Nephron progenitor cell (in vitro differentiated cells): ENCODE measurements at regions not wholly inside any gene's neighbourhood (a gene's known extent, or its start where the extent isn't known, plus 50 kb on each side); places are given as distances from the start of the nearest gene placed in this dataset.

Experiments used
- DNase-seq: peaks from one replicate; pipeline ENCODE4 v3.0.0; 2021
- H3K27ac Mint-ChIP-seq: 2 replicates; pipeline ENCODE4 v1.8.0; 2021; ENCODE audit warnings: mild to moderate bottlenecking, moderate library complexity, mixed read lengths
- H3K27me3 Mint-ChIP-seq: 2 replicates; pipeline ENCODE4 v1.8.0; 2021; ENCODE audit warnings: mild to moderate bottlenecking, low read depth, mixed read lengths; ENCODE audit not compliant: poor library complexity
- H3K36me3 Mint-ChIP-seq: 2 replicates; pipeline ENCODE4 v1.8.0; 2021; ENCODE audit warnings: low read depth, mixed read lengths
- H3K4me1 Mint-ChIP-seq: 2 replicates; pipeline ENCODE4 v1.8.0; 2021; ENCODE audit warnings: mixed read lengths
- H3K4me3 Mint-ChIP-seq: 2 replicates; pipeline ENCODE4 v1.8.0; 2021; ENCODE audit warnings: mild to moderate bottlenecking, moderate library complexity, mixed read lengths
- H3K9me3 Mint-ChIP-seq: 2 replicates; pipeline ENCODE4 v1.8.0; 2021; ENCODE audit warnings: mild to moderate bottlenecking, moderate library complexity, mixed read lengths
- TF ChIP-seq, protein P1 (sequence below): fragments of 200-600 bp; sonication (generic); IDR thresholded peaks from 2 replicates; pipeline ENCODE4 v1.5.0; 2021; ENCODE audit warnings: antibody characterized with exemption

DNA sequence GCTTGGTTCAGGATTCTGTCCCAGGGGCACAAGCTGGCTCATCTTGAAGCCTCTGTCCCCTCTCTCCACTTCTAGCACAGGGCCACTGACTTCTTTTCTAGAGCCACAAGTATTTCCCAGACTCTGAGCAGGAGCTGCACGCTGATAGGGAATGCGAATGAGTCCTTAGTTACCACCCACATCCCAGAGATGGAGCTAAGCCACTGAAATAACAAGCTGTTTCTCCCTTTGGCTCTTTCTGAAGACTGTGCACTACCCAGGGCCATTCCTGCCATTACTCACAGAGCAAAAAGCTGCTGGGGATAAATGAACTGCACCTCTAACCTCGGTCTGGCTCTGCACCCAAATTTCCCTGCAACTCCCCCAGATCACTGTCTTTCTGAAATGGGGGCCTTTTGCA lies 70.6 kb downstream of the TSN start:
- Mint-ChIP-seq H3K4me3 (no peak overlapping the region), H3K9me3 (peaks cover 24% of the 10 kb centered on the region), H3K4me1 (peaks cover 5% of the 10 kb centered on the region), H3K27ac (no peak overlapping the region), H3K27me3 (peaks cover 2% of the 10 kb centered on the region), H3K36me3 (peaks cover 6% of the 10 kb centered on the region)
- TF ChIP-seq, protein P1, sequence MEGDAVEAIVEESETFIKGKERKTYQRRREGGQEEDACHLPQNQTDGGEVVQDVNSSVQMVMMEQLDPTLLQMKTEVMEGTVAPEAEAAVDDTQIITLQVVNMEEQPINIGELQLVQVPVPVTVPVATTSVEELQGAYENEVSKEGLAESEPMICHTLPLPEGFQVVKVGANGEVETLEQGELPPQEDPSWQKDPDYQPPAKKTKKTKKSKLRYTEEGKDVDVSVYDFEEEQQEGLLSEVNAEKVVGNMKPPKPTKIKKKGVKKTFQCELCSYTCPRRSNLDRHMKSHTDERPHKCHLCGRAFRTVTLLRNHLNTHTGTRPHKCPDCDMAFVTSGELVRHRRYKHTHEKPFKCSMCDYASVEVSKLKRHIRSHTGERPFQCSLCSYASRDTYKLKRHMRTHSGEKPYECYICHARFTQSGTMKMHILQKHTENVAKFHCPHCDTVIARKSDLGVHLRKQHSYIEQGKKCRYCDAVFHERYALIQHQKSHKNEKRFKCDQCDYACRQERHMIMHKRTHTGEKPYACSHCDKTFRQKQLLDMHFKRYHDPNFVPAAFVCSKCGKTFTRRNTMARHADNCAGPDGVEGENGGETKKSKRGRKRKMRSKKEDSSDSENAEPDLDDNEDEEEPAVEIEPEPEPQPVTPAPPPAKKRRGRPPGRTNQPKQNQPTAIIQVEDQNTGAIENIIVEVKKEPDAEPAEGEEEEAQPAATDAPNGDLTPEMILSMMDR, result no peak
- no peak for DNase-seq

DNA sequence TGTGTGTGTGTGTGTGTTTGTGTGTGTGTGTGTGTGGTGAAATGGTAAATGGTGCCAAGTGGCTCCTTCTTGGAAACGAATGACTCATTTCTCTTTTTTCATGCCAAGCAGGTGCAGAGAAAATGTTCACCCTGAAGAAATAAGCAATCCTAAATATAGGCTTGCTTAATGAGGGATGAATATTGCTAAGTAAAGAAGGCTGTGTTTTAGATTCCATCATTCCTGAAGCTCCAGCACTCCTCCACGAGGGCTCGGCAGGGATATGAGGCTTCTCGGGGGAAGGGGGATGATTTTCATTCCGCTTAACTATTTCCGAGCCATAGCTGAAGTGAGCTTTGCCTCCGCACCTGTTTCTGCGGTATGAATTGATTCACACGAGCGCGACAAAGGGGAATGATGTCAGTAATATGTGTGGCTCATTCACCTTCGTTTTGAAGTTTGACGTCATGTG lies 72.9 kb downstream of the TSN start:
- TF ChIP-seq, protein P1, result no peak
- Mint-ChIP-seq H3K4me1 (peaks cover 11% of the 10 kb centered on the region), H3K36me3 (no peaks in the 10 kb centered on the region), H3K9me3 (peaks cover 6% of the 10 kb centered on the region), H3K4me3 (no peak overlapping the region), H3K27ac (no peak overlapping the region), H3K27me3 (peaks cover 2% of the 10 kb centered on the region)
- DNase-seq, result no peak

GRCh38 chr2:121830809-121831208 lies 75.4 kb downstream of the TSN start:
- TF ChIP-seq, protein P1, result no peak

DNA sequence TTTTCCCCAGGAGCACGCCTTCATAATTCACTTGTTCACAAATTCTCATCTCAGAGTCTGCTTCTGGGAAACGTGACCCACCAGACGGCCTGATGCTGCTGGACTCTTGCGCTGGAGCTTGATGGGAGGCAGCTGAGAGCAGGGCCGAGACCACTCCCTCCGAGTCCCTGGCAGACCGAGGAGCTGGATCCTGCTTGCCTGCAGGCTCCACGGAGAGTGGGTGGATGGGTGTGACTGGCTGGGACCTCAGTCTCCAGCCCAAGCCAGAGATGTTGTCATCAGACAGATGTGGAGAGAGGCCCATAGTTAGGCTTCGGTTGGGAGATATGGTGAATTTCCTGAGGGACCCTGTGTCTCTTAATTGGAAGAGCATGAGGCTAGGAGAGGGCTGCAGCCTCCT lies 76.4 kb downstream of the TSN start:
- no peak for DNase-seq
- Mint-ChIP-seq H3K27ac (peak overlapping the region; percentile 75), H3K27me3 (peaks cover 20% of the 10 kb centered on the region), H3K36me3 (no peaks in the 10 kb centered on the region), H3K4me3 (no peak overlapping the region), H3K4me1 (peaks cover 11% of the 10 kb centered on the region), H3K9me3 (peaks cover 3% of the 10 kb centered on the region)
- TF ChIP-seq, protein P1, result no peak

More at GRCh38 chr2:121830809-121831208, 75.4 kb downstream of the TSN start:
- no peaks in the 10 kb centered on the region for H3K9me3 Mint-ChIP-seq
- no peak overlapping the region for H3K27ac Mint-ChIP-seq
- peaks cover 11% of the 10 kb centered on the region for H3K4me1 Mint-ChIP-seq
- peaks cover 9% of the 10 kb centered on the region for H3K27me3 Mint-ChIP-seq
- no peaks in the 10 kb centered on the region for H3K36me3 Mint-ChIP-seq
- DNase-seq, result no peak
- H3K4me3 Mint-ChIP-seq, result no peak overlapping the region

DNA sequence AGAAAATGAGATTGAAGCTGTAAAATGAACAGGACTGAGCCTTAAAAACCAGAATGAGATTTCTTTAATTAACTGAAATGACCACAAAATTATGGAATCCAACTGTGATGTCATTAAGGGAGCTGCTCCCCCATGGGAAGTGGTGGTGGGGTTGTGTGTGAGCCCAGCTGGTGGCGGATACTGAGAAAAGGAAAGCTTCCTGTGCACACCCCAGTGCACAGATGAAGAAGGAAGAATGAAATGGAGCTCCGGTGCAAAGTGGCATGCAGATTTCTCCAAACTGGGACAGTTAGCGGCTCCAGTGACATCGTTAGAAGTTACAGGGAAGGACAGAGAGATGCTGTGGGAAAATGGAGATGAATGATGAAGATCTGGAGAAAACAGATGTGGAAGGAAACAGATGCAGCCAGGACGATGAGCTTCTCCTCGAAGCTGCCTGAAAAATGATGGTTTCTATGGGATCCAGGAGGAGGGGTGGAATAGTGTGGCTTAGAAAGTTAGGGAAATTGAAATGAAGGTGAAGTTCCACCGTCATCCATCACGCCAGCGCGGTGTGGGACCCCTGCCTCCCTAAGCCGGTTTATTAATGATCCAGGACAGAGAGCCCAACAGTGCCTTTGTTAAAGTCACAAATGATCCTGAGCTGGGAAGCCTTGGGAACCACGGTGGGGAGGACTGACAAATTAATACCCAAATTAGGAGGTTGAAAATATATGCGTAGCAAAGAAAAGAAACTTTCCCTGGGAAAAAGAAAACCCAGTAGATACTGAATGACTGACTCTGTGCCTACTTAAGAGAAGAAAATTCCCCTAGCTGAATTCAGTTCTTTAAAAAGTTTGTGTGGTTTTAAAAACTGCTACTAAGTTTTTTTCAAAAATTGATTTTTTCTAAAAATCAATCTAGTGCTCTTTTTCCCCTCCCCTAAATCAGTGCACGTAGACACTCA lies 77.2 kb downstream of the TSN start:
- no peak overlapping the region for H3K4me3 Mint-ChIP-seq
- peaks cover 24% of the 10 kb centered on the region for H3K27me3 Mint-ChIP-seq
- H3K9me3 Mint-ChIP-seq, result peaks cover 9% of the 10 kb centered on the region
- H3K36me3 Mint-ChIP-seq, result no peaks in the 10 kb centered on the region
- H3K4me1 Mint-ChIP-seq, result peaks cover 11% of the 10 kb centered on the region
- no peak overlapping the region for H3K27ac Mint-ChIP-seq
- DNase-seq, result no peak
- TF ChIP-seq, protein P1, result no peak
